GM19468 (cell line): ENCODE measurements at regions not wholly inside any gene's neighbourhood (a gene's known extent, or its start where the extent isn't known, plus 50 kb on each side); places are given as distances from the start of the nearest gene placed in this dataset.

ENCODE experiments used
- ATAC-seq: cut with Tn5 transposase; IDR thresholded peaks from one replicate; pipeline ENCODE4 v1.9.1; 2021; ENCODE audit warnings: mild to moderate bottlenecking, moderate library complexity, moderate number of reproducible peaks; ENCODE audit not compliant: unreplicated experiment; ENCODE audit errors: extremely low read depth

GRCh38 chr4:53832549-53832948, 231.9 kb downstream of the CHIC2 start:
- ATAC-seq: no peak

GRCh38 chr4:53830511-53830910, 233.9 kb downstream of the CHIC2 start:
- ATAC-seq: no peak

GRCh38 chr4:53821179-53821851, 230.0 kb upstream of the LNX1 start:
- ATAC-seq: no peak

GRCh38 chr4:53818104-53818503, 226.8 kb upstream of the LNX1 start:
- ATAC-seq: no peak

GRCh38 chr4:53816561-53816960, 225.3 kb upstream of the LNX1 start:
- no peak for ATAC-seq

- no peak for ATAC-seq
These were observed 224.0 kb upstream of the LNX1 start for GRCh38 chr4:53815281-53815680.

- no peak for ATAC-seq
These were observed 222.7 kb upstream of the LNX1 start for GRCh38 chr4:53813998-53814397.

- no peak for ATAC-seq
These were observed 219.4 kb upstream of the LNX1 start for GRCh38 chr4:53810643-53811042.

GRCh38 chr4:53809816-53810215, 218.5 kb upstream of the LNX1 start:
- no peak for ATAC-seq

GRCh38 chr4:53805291-53805690, 214.0 kb upstream of the LNX1 start:
- ATAC-seq: no peak

GRCh38 chr4:53804719-53805118, 213.4 kb upstream of the LNX1 start:
- ATAC-seq: peak; percentile 58

- ATAC-seq: no peak
These were observed 211.2 kb upstream of the LNX1 start for GRCh38 chr4:53802500-53802899.

- ATAC-seq: no peak
These were observed 210.1 kb upstream of the LNX1 start for GRCh38 chr4:53801373-53801772.

- no peak for ATAC-seq
These were observed 209.5 kb upstream of the LNX1 start for GRCh38 chr4:53800741-53801140.

- ATAC-seq: no peak
These were observed 201.8 kb upstream of the LNX1 start for GRCh38 chr4:53793096-53793495.

GRCh38 chr4:53790286-53790685, 199.0 kb upstream of the LNX1 start:
- no peak for ATAC-seq

GRCh38 chr4:53788621-53789020, 197.3 kb upstream of the LNX1 start:
- ATAC-seq: no peak

GRCh38 chr4:53788011-53788410, 196.7 kb upstream of the LNX1 start:
- ATAC-seq: no peak

- no peak for ATAC-seq
These were observed 195.3 kb upstream of the LNX1 start for GRCh38 chr4:53786632-53787031.

GRCh38 chr4:53785996-53786395, 194.7 kb upstream of the LNX1 start:
- no peak for ATAC-seq

- ATAC-seq: no peak
These were observed 192.8 kb upstream of the LNX1 start for GRCh38 chr4:53784112-53784511.

GRCh38 chr4:53783208-53783859, 192.0 kb upstream of the LNX1 start:
- no peak for ATAC-seq
